PC-9 (cell line): ENCODE measurements at regions not wholly inside any gene's neighbourhood (a gene's known extent, or its start where the extent isn't known, plus 50 kb on each side); places are given as distances from the start of the nearest gene placed in this dataset.

Experiments
- BruUV-seq: library from RNA; stranded (reverse); fragments of 400-500 nt; replicated peaks from 2 replicates; lab custom pipeline; 2021; lab: Mats Ljungman, UMichigan
- CTCF ChIA-PET: fragments of 300-600 bp; sonication (Branson Sonifier 250); formaldehyde crosslinking; loops from one replicate; lab custom pipeline; 2022; ENCODE audit warnings: antibody characterized with exemption; lab: Charles Lee
- POLR2A ChIA-PET: fragments of 300-600 bp; sonication (Branson Sonifier 250); formaldehyde crosslinking; loops from one replicate; lab custom pipeline; 2022; ENCODE audit warnings: antibody characterized with exemption; ENCODE audit not compliant: unreplicated experiment; lab: Charles Lee
- DNase-seq, 2 experiments: peaks; one replicate each; pipeline versions ENCODE4 v3.0.0 to v3.0.0-alpha.2; 2015 to 2022; ENCODE audit warnings: mixed read lengths in 1 of 2
- H2AFZ ChIP-seq: fragments of 200-600 bp; sonication (generic); 2 replicates; pipeline ENCODE4 v1.8.1; 2017; ENCODE audit warnings: antibody characterized with exemption
- H3F3A ChIP-seq: fragments of 200-600 bp; sonication (generic); 2 replicates; pipeline ENCODE4 v1.8.1; 2017; ENCODE audit warnings: antibody characterized with exemption, mild to moderate bottlenecking, low read depth; ENCODE audit not compliant: insufficient read depth
- H3K27ac ChIP-seq: fragments of 200-600 bp; sonication (generic); 2 replicates; pipeline ENCODE4 v1.6.1; 2016; ENCODE audit warnings: mixed run types
- H3K27me3 ChIP-seq: fragments of 200-600 bp; sonication (generic); 2 replicates; pipeline ENCODE4 v1.6.1; 2016; ENCODE audit warnings: low read depth, mixed run types; ENCODE audit not compliant: insufficient read depth
- H3K36me3 ChIP-seq: fragments of 200-600 bp; sonication (generic); 2 replicates; pipeline ENCODE4 v1.6.1; 2016; ENCODE audit warnings: low read depth, mixed run types
- H3K4me1 ChIP-seq: fragments of 200-600 bp; sonication (generic); replicated peaks from 2 replicates; pipeline ENCODE4 v1.6.1; 2016; ENCODE audit warnings: mixed run types; ENCODE audit not compliant: insufficient read depth
- H3K4me2 ChIP-seq: fragments of 200-600 bp; sonication (generic); 2 replicates; pipeline ENCODE4 v1.6.1; 2017; ENCODE audit warnings: mixed run types
- H3K4me3 ChIP-seq: fragments of 200-600 bp; sonication (generic); 2 replicates; pipeline ENCODE4 v1.6.1; 2016; ENCODE audit warnings: mixed run types
- H3K79me2 ChIP-seq: fragments of 200-600 bp; sonication (generic); 2 replicates; pipeline ENCODE4 v1.6.1; 2017; ENCODE audit warnings: low read depth, mixed run types
- H3K9me2 ChIP-seq: fragments of 200-600 bp; sonication (generic); 2 replicates; pipeline ENCODE4 v1.8.1; 2017; ENCODE audit warnings: mild to moderate bottlenecking; ENCODE audit not compliant: insufficient read depth
- H3K9me3 ChIP-seq: fragments of 200-600 bp; sonication (generic); 2 replicates; pipeline ENCODE4 v1.8.1; 2016; ENCODE audit warnings: low read depth; ENCODE audit not compliant: insufficient read depth
- H4K20me1 ChIP-seq: fragments of 200-600 bp; sonication (generic); 2 replicates; pipeline ENCODE4 v1.8.1; 2017; ENCODE audit not compliant: insufficient read depth
- EZH2 ChIP-seq: fragments of 200-600 bp; sonication (generic); IDR thresholded peaks from 2 replicates; pipeline ENCODE4 v1.8.0; 2017; ENCODE audit warnings: antibody characterized with exemption, low read depth
- intact Hi-C: fragments of 100-400 bp; cut with micrococcal nuclease; formaldehyde crosslinking; loops from one replicate; pipeline ENCODE4 v1.10.0; 2022; ENCODE audit not compliant: unreplicated experiment
- TF ChIP-seq, protein P1 (sequence below): fragments of 200-600 bp; sonication (generic); conservative IDR thresholded peaks from 2 replicates; pipeline ENCODE4 v1.6.1; 2017; ENCODE audit warnings: mixed run types, antibody characterized with exemption, mild to moderate bottlenecking, moderate library complexity

DNA sequence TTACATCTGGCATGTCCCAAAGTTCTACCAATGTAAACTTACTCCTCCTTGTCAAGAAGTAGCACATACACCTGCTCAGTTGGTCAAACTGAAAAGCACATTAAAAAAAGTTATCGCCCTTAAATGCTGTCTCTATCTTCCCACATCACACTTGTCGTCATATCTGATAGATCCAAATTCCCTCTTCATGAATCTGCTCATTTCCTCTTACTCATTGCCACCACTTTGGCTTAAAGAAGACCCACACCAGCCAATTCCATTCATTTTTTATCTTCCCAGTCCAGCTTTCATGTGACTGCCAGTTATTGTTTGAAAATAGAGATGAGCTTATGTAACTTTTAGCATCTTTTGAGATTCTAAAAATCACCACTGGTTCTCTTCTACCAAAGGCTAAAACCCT, 305.9 kb upstream of the MTNR1B start:
- H3K36me3 ChIP-seq = no peaks in the 10 kb centered on the region
- POLR2A ChIA-PET = no interaction called here
- H3F3A ChIP-seq = no peaks in the 10 kb centered on the region
- H3K27ac ChIP-seq = no peak overlapping the region
- intact Hi-C loops = no loop called here
- DNase-seq = no peak
- BruUV-seq = no TSS peak
- H3K4me2 ChIP-seq = no peak overlapping the region
- H2AFZ ChIP-seq = no peak overlapping the region
- CTCF ChIA-PET = no interaction called here
- H3K79me2 ChIP-seq = no peaks in the 10 kb centered on the region
- no peaks in the 10 kb centered on the region for H3K27me3 ChIP-seq
- no peak for TF ChIP-seq EZH2
- TF ChIP-seq, protein P1, sequence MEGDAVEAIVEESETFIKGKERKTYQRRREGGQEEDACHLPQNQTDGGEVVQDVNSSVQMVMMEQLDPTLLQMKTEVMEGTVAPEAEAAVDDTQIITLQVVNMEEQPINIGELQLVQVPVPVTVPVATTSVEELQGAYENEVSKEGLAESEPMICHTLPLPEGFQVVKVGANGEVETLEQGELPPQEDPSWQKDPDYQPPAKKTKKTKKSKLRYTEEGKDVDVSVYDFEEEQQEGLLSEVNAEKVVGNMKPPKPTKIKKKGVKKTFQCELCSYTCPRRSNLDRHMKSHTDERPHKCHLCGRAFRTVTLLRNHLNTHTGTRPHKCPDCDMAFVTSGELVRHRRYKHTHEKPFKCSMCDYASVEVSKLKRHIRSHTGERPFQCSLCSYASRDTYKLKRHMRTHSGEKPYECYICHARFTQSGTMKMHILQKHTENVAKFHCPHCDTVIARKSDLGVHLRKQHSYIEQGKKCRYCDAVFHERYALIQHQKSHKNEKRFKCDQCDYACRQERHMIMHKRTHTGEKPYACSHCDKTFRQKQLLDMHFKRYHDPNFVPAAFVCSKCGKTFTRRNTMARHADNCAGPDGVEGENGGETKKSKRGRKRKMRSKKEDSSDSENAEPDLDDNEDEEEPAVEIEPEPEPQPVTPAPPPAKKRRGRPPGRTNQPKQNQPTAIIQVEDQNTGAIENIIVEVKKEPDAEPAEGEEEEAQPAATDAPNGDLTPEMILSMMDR = no peak
- H3K4me3 ChIP-seq = no peak overlapping the region
- no peaks in the 10 kb centered on the region for H4K20me1 ChIP-seq
- H3K9me3 ChIP-seq = no peaks in the 10 kb centered on the region
- H3K9me2 ChIP-seq = no peaks in the 10 kb centered on the region
- H3K4me1 ChIP-seq = no peaks in the 10 kb centered on the region

DNA sequence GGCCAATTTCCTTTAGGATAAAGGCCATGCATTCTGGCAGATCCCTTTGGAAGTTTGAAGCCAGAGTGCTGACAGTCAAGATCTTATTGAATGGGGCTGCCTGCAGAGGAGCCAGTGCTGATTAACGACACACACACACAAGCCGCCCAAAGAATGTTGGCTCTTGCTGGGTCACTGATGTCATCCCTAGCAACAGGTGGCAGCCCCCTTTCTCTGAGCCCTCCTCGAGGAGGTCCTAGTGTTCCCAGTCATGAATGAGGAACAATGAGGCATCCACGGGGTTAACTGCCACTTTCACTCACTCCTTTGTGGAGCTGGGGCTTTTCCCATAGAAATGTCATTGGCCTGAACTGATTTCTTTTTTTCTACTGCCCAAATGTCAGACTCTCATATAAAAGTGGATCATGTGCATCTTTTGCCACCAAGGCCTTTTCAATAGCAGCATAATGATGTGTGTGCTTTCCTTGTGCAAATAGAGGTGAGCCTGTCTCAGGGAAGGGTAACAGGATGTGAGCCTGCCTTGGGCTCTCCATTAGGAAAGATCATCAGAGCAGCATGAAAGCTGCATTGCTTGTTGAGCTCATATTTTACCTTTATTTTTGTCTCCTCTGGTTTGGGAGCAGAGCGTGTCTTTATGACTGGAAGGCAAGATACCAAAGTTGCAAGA, 301.8 kb upstream of the MTNR1B start:
- H3K36me3 ChIP-seq = no peaks in the 10 kb centered on the region
- BruUV-seq = no TSS peak
- no peak overlapping the region for H3K4me3 ChIP-seq
- H4K20me1 ChIP-seq = no peaks in the 10 kb centered on the region
- no peaks in the 10 kb centered on the region for H3K4me1 ChIP-seq
- no peak for DNase-seq
- TF ChIP-seq EZH2 = no peak
- TF ChIP-seq, protein P1 = no peak
- H3K27ac ChIP-seq = no peak overlapping the region
- POLR2A ChIA-PET = no interaction called here
- CTCF ChIA-PET = no interaction called here
- H3K9me3 ChIP-seq = no peaks in the 10 kb centered on the region
- intact Hi-C loops = no loop called here
- no peaks in the 10 kb centered on the region for H3K79me2 ChIP-seq
- H3F3A ChIP-seq = no peaks in the 10 kb centered on the region
- no peak overlapping the region for H2AFZ ChIP-seq
- no peaks in the 10 kb centered on the region for H3K27me3 ChIP-seq
- H3K4me2 ChIP-seq = no peak overlapping the region
- no peaks in the 10 kb centered on the region for H3K9me2 ChIP-seq

DNA sequence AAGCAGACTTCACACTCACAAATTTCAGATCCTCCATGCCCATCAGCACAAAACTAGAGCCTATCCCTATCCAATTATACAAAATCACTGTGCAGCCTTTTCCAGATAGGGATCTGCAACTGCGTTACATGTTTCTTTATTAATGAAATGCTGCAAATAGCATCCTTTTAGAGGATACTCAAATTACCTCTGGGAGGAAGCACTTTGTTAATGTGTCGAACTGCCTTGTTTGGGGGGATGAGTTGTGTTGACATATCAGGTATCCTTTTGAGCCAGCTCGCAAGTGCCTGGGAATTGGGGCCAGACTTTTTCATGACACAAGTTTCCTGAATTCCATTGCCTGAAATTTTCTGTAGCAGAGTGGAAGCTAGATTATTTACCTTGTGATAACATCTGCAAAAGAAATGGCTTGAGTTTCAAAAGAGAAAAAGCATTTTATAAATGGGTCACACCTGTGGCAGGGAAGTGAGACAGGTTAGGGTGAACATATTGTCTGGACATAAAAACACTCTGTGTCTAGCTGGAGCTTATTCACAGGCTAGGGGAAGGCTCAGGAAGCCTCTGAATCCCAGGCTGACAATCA, 299.1 kb upstream of the MTNR1B start:
- no TSS peak for BruUV-seq
- Histone ChIP-seq H3F3A (no peaks in the 10 kb centered on the region), H3K27me3 (no peaks in the 10 kb centered on the region), H3K4me2 (no peak overlapping the region), H3K4me3 (no peak overlapping the region), H3K9me3 (no peaks in the 10 kb centered on the region), H3K9me2 (no peaks in the 10 kb centered on the region), H3K4me1 (no peaks in the 10 kb centered on the region), H3K27ac (no peak overlapping the region), H3K79me2 (no peaks in the 10 kb centered on the region), H3K36me3 (no peaks in the 10 kb centered on the region), H2AFZ (no peak overlapping the region), H4K20me1 (no peaks in the 10 kb centered on the region)
- DNase-seq = peak; percentile 42 to 62
- intact Hi-C loops = no loop called here
- CTCF ChIA-PET = no interaction called here
- POLR2A ChIA-PET = no interaction called here
- TF ChIP-seq, protein P1 = no peak
- TF ChIP-seq EZH2 = no peak
